Loucy (cell line): ENCODE measurements at regions not wholly inside any gene's neighbourhood (a gene's known extent, or its start where the extent isn't known, plus 50 kb on each side); places are given as distances from the start of the nearest gene placed in this dataset.
"Not testable (repeated sequence)": the region's sequence is repeated elsewhere in the genome, so short reads cannot be mapped to it uniquely, and the experiment has no call there.

Experiments
- CTCF ChIP-seq: fragments of 200-600 bp; sonication (generic); conservative IDR thresholded peaks from 2 replicates; pipeline ENCODE4 v1.5.1; 2014; ENCODE audit warnings: mild to moderate bottlenecking, antibody characterized with exemption, low read length
- EZH2phosphoT487 ChIP-seq: fragments of 200-600 bp; IDR thresholded peaks from 2 replicates; pipeline ENCODE4 v1.6.1; 2018; ENCODE audit warnings: antibody characterized with exemption, mild to moderate bottlenecking, moderate library complexity, borderline replicate concordance

DNA sequence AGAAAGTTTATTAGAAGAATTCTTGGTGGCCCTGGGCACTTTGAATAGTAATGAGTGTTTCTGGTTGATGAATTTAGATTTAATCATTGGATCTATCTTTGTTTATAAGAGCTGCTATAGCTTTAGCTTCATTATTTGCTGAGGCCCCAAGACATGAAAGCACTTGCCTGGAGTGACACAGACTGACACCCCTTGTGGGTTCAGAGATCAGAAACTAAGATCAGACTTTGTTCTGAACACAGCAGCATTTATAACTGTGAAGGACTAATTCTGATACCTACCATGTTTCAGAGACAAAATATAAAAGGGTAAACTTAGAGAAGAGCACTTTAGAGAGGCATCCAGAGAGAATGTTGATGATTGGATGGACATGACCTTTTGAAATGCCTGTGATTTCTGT is 199.9 kb upstream of the PLGLB2 start:
- not testable (repeated sequence) for TF ChIP-seq CTCF, EZH2phosphoT487
